ENCODE measurements at regions not wholly inside any gene's neighbourhood (a gene's known extent, or its start where the extent isn't known, plus 50 kb on each side); places are given as distances from the start of the nearest gene placed in this dataset.

DNA sequence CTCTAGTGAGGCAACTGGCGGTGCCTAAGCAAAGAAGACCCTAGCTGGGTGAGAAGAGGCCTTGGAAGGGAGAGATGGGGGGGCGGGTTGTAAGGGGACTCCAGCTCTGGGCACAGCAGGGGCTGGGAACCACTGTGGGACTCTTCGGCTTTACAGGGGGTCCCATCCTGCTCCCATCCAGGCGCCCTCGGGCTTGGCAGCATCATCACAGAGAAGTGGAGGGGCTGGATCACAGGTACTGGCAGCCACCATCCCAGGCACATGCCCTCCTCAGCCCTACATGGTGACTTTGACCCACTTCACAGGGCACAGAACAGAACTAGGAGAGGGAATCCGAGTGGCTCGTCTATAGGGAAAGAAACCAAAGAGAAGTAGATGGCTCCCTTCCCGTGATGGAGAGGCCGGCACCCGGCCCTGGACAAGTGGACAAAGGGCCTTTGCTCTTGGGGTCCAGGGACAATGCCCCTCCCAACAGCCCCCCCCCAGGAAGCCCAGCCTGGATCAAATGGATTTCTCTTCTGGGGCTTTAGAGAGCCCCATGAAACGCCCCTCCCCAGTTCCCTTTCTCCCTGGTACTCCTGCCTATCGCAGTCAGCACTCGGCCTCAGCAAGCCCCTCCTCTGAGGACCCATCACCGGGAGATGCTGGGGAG is 54.0 kb upstream of the ECE1 start:
- Histone ChIP-seq H3K9me3 (replicated peaks; ENCODE audit: control insufficient read depth, insufficient read depth, low read depth, low read length) (no peaks in the 10 kb centered on the region), H3K9me1 (ENCODE audit: control insufficient read depth, insufficient read depth, low read length) (no peaks in the 10 kb centered on the region), H2AFZ (ENCODE audit: low read depth, low read length) (no peak overlapping the region), H3K27me3 (ENCODE audit: control insufficient read depth in 2 of 2, insufficient read depth in 2 of 2, low read length in 2 of 2) (no peaks in the 10 kb centered on the region), H3K9ac (ENCODE audit: insufficient read depth in 1 of 2, low read depth in 2 of 2, low read length in 2 of 2) (peak overlapping the region in 1 of 2 experiments; percentile 93; a peak in 2 of 4 replicates), H3K4me3 (peak overlapping the region; percentile 57), H3K79me2 (ENCODE audit: control insufficient read depth, insufficient read depth, low read length) (peaks cover 18% of the 10 kb centered on the region), H3K36me3 (ENCODE audit: control insufficient read depth, insufficient read depth, low read length) (no peaks in the 10 kb centered on the region), H4K20me1 (replicated peaks; ENCODE audit: control insufficient read depth, insufficient read depth, low read length) (peaks cover 19% of the 10 kb centered on the region), H3K4me2 (ENCODE audit: insufficient read depth, low read length) (peak overlapping the region; percentile 98), H3K4me1 (replicated peaks in 1 of 2; ENCODE audit: control insufficient read depth in 2 of 2, insufficient read depth in 2 of 2, low read length in 2 of 2) (peaks cover 23 to 46% of the 10 kb centered on the region in 2 experiments), H3K27ac (ENCODE audit: extremely low read depth, low read depth, low read length) (no peak overlapping the region)
- ChIA-PET POLR2A (interaction anchor here (0.7 to 1.9 kb wide), 6 partner anchors 9 to 638 kb away, joined by 3 to 8 read pairs (median 4); no protein-coding TSS in a partner anchor), CTCF (ENCODE audit: low intra/inter-chr PET ratio) (no interaction called here)
- FAIRE-seq: no peak
- ATAC-seq: no peak
- in situ Hi-C loops (cut with MboI): no loop called here
- TF ChIP-seq, protein P1, sequence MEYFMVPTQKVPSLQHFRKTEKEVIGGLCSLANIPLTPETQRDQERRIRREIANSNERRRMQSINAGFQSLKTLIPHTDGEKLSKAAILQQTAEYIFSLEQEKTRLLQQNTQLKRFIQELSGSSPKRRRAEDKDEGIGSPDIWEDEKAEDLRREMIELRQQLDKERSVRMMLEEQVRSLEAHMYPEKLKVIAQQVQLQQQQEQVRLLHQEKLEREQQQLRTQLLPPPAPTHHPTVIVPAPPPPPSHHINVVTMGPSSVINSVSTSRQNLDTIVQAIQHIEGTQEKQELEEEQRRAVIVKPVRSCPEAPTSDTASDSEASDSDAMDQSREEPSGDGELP (CRISPR knock-in tag; IDR thresholded peaks at IDR 0.05; ENCODE audit: borderline replicate concordance): 0 out of 2 replicates have a peak, but pooled peaks have one; percentile 8
- TF ChIP-seq GABPB1 (CRISPR knock-in tag; IDR thresholded peaks at IDR 0.05) (no peak), ZBTB7A (IDR thresholded peaks at IDR 0.05; ENCODE audit: borderline replicate concordance, control insufficient read depth, low read depth, low read length) (0 out of 2 replicates have a peak, but pooled peaks have one; percentile 21), CHD4 (IDR thresholded peaks at IDR 0.05; ENCODE audit: insufficient read depth, insufficient replicate concordance, low read depth, low read length, poor library complexity, severe bottlenecking) (no peak), ZBTB34 (CRISPR knock-in tag; IDR thresholded peaks at IDR 0.05) (no peak), PPARD (CRISPR knock-in tag; IDR thresholded peaks at IDR 0.05) (no peak), ZBTB2 (IDR thresholded peaks at IDR 0.05) (no peak), PRMT5 (CRISPR knock-in tag; IDR thresholded peaks at IDR 0.05) (0 out of 2 replicates have a peak, but pooled peaks have one; percentile 24), POLR2G (IDR thresholded peaks at IDR 0.05; ENCODE audit: low read depth, low read length) (no peak)
- TF ChIP-seq, protein P2, sequence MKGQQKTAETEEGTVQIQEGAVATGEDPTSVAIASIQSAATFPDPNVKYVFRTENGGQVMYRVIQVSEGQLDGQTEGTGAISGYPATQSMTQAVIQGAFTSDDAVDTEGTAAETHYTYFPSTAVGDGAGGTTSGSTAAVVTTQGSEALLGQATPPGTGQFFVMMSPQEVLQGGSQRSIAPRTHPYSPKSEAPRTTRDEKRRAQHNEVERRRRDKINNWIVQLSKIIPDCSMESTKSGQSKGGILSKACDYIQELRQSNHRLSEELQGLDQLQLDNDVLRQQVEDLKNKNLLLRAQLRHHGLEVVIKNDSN (CRISPR knock-in tag; IDR thresholded peaks at IDR 0.05): 0 out of 2 replicates have a peak, but pooled peaks have one; percentile 25
- DNase-seq (ENCODE audit: extremely low read depth in 1 of 4, low spot score in 3 of 4): no peak
- no TSS peak for BruUV-seq (replicated peaks)
- 56% methylated on average over 13 of the region's 14 CpGs for WGBS (ENCODE audit: insufficient coverage, low coverage, missing lambda C conversion rate)
- intact Hi-C loops (cut with micrococcal nuclease): no loop called here

Data from K562 (cell line).